GM12874 (cell line): ENCODE measurements at regions not wholly inside any gene's neighbourhood (a gene's known extent, or its start where the extent isn't known, plus 50 kb on each side); places are given as distances from the start of the nearest gene placed in this dataset.

Experiments
- TF ChIP-seq, protein P1 (sequence below): IDR thresholded peaks from 2 replicates; pipeline ENCODE4 v1.5.1; 2011; ENCODE audit warnings: low read depth, mild to moderate bottlenecking, control low read depth, low read length, moderate library complexity; ENCODE audit not compliant: insufficient read depth

GRCh38 chr19:30106417-30107095 is 164.5 kb downstream of the URI1 start:
- TF ChIP-seq, protein P1, sequence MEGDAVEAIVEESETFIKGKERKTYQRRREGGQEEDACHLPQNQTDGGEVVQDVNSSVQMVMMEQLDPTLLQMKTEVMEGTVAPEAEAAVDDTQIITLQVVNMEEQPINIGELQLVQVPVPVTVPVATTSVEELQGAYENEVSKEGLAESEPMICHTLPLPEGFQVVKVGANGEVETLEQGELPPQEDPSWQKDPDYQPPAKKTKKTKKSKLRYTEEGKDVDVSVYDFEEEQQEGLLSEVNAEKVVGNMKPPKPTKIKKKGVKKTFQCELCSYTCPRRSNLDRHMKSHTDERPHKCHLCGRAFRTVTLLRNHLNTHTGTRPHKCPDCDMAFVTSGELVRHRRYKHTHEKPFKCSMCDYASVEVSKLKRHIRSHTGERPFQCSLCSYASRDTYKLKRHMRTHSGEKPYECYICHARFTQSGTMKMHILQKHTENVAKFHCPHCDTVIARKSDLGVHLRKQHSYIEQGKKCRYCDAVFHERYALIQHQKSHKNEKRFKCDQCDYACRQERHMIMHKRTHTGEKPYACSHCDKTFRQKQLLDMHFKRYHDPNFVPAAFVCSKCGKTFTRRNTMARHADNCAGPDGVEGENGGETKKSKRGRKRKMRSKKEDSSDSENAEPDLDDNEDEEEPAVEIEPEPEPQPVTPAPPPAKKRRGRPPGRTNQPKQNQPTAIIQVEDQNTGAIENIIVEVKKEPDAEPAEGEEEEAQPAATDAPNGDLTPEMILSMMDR: no peak

DNA sequence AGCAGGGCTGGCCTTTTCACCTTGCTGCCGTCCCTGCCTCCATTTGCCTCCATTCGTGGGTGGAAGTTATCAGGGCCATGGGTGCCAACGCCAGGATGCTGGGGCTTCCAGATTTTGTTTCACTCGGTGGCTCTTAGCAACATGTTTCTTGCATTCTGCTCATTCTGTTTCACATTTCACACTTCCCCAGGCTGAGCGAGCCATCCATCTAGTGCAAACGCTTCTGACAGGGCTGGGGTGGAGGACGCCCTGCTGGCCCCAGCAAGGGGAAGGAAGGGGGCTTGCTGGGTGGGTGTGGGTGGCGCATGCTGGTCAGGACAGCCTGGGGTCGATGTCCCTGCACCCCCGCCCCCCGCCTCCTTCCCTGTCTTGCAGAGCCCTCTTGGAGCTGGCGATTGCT is 165.2 kb downstream of the URI1 start:
- TF ChIP-seq, protein P1: no peak

- TF ChIP-seq, protein P1: no peak
Observed at GRCh38 chr19:30109565-30109964, 167.5 kb downstream of the URI1 start.

- TF ChIP-seq, protein P1: no peak
Observed at GRCh38 chr19:30111021-30111855, 169.2 kb downstream of the URI1 start.

DNA sequence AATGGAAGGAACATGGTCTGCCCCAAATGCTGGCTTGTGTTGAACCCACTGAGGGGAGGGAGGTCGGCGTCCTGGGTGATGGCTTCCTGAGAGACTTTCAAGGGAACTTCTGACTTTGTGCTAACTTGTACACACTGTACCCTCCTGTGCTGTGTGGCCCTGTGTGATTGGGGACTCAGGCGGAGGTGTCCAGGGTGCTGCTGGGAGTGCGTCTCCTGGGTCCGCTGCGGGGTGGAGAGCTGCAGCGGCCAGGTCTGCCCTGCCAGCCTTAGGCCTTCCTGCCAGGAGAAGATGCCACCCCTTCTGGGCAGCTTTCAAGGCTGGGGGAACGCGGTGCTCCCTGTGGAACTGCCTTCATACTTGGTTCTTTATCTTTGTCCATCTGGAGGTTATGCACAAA is 170.1 kb downstream of the URI1 start:
- TF ChIP-seq, protein P1: no peak

GRCh38 chr19:30112666-30113065 is 170.6 kb downstream of the URI1 start:
- TF ChIP-seq, protein P1: no peak

- TF ChIP-seq, protein P1: no peak
Observed at GRCh38 chr19:30113186-30113585, 171.1 kb downstream of the URI1 start.
